DOHH2 (cell line): ENCODE measurements at regions not wholly inside any gene's neighbourhood (a gene's known extent, or its start where the extent isn't known, plus 50 kb on each side); places are given as distances from the start of the nearest gene placed in this dataset.

ENCODE experiments used
- CTCF ChIP-seq: fragments of 200-600 bp; sonication (generic); IDR thresholded peaks from one replicate; pipeline ENCODE4 v1.5.1; 2014; ENCODE audit warnings: antibody characterized with exemption, mild to moderate bottlenecking, low read depth, low read length; ENCODE audit not compliant: poor library complexity, severe bottlenecking
- EZH2phosphoT487 ChIP-seq: fragments of 200-600 bp; sonication (generic); IDR thresholded peaks from 2 replicates; pipeline ENCODE4 v1.6.1; 2017; ENCODE audit warnings: borderline replicate concordance, mild to moderate bottlenecking, antibody characterized with exemption, low read length, moderate library complexity, mixed read lengths

GRCh38 chr9:104009826-104010225 is 84.3 kb upstream of the SMC2 start:
- no peak for TF ChIP-seq CTCF
- no peak for TF ChIP-seq EZH2phosphoT487
